ENCODE measurements at regions not wholly inside any gene's neighbourhood (a gene's known extent, or its start where the extent isn't known, plus 50 kb on each side); places are given as distances from the start of the nearest gene placed in this dataset.

- Histone ChIP-seq H3K36me3 (ENCODE audit: insufficient read depth, low read length) (no peaks in the 10 kb centered on the region), H3K4me3 (ENCODE audit: low read length, poor library complexity, severe bottlenecking) (no peak overlapping the region), H2AFZ (ENCODE audit: low read length) (no peak overlapping the region), H3F3A (ENCODE audit: low read depth) (no peaks in the 10 kb centered on the region), H3K4me2 (ENCODE audit: low read depth, low read length, poor library complexity, severe bottlenecking) (no peak overlapping the region), H3K9ac (ENCODE audit: low read depth, low read length, poor library complexity, severe bottlenecking) (no peak overlapping the region), H3K4me1 (ENCODE audit: insufficient read depth, low read length, poor library complexity, severe bottlenecking) (no peaks in the 10 kb centered on the region), H3K79me2 (ENCODE audit: insufficient read depth, low read length) (no peaks in the 10 kb centered on the region), H4K20me1 (ENCODE audit: insufficient read depth, low read length, poor library complexity, severe bottlenecking) (no peaks in the 10 kb centered on the region), H3K9me2 (replicated peaks; ENCODE audit: low read depth, low read length) (no peaks in the 10 kb centered on the region), H3K9me3 (ENCODE audit: insufficient read depth, low read depth, low read length) (no peaks in the 10 kb centered on the region; the same call in 1 of the 2 replicates), H3K27me3 (ENCODE audit: insufficient read depth, low read length, poor library complexity, severe bottlenecking) (no peaks in the 10 kb centered on the region)
- no peak for TF ChIP-seq CTCF (conservative IDR thresholded peaks at IDR 0.05; ENCODE audit: low read length)
- TF ChIP-seq EZH2phosphoT487 (IDR thresholded peaks at IDR 0.05; ENCODE audit: borderline replicate concordance) = no peak
These were observed 640.4 kb upstream of the FAM98A start for GRCh38 chr2:34239511-34239910.

- no peaks in the 10 kb centered on the region for H3K36me3 ChIP-seq (ENCODE audit: insufficient read depth, low read length)
- no peaks in the 10 kb centered on the region for H3K79me2 ChIP-seq (ENCODE audit: insufficient read depth, low read length)
- H3K4me1 ChIP-seq (ENCODE audit: insufficient read depth, low read length, poor library complexity, severe bottlenecking) = no peaks in the 10 kb centered on the region
- H3K4me3 ChIP-seq (ENCODE audit: low read length, poor library complexity, severe bottlenecking) = no peak overlapping the region
- no peaks in the 10 kb centered on the region for H4K20me1 ChIP-seq (ENCODE audit: insufficient read depth, low read length, poor library complexity, severe bottlenecking)
- H3F3A ChIP-seq (ENCODE audit: low read depth) = no peaks in the 10 kb centered on the region
- H3K9me3 ChIP-seq (ENCODE audit: insufficient read depth, low read depth, low read length) = no peaks in the 10 kb centered on the region; the same call in 1 of the 2 replicates
- no peak overlapping the region for H3K4me2 ChIP-seq (ENCODE audit: low read depth, low read length, poor library complexity, severe bottlenecking)
- H3K9ac ChIP-seq (ENCODE audit: low read depth, low read length, poor library complexity, severe bottlenecking) = no peak overlapping the region
- H2AFZ ChIP-seq (ENCODE audit: low read length) = no peak overlapping the region
- H3K27me3 ChIP-seq (ENCODE audit: insufficient read depth, low read length, poor library complexity, severe bottlenecking) = no peaks in the 10 kb centered on the region
- H3K9me2 ChIP-seq (replicated peaks; ENCODE audit: low read depth, low read length) = no peaks in the 10 kb centered on the region
- TF ChIP-seq CTCF (conservative IDR thresholded peaks at IDR 0.05; ENCODE audit: low read length) (no peak), EZH2phosphoT487 (IDR thresholded peaks at IDR 0.05; ENCODE audit: borderline replicate concordance) (no peak)
These were observed 635.7 kb upstream of the FAM98A start for GRCh38 chr2:34234823-34235222.

- Histone ChIP-seq H3K79me2 (ENCODE audit: insufficient read depth, low read length) (no peaks in the 10 kb centered on the region), H2AFZ (ENCODE audit: low read length) (no peak overlapping the region), H3K9ac (ENCODE audit: low read depth, low read length, poor library complexity, severe bottlenecking) (no peak overlapping the region), H3K9me2 (replicated peaks; ENCODE audit: low read depth, low read length) (no peaks in the 10 kb centered on the region), H3K36me3 (ENCODE audit: insufficient read depth, low read length) (no peaks in the 10 kb centered on the region), H4K20me1 (ENCODE audit: insufficient read depth, low read length, poor library complexity, severe bottlenecking) (no peaks in the 10 kb centered on the region), H3F3A (ENCODE audit: low read depth) (no peaks in the 10 kb centered on the region), H3K4me1 (ENCODE audit: insufficient read depth, low read length, poor library complexity, severe bottlenecking) (no peaks in the 10 kb centered on the region), H3K9me3 (ENCODE audit: insufficient read depth, low read depth, low read length) (no peaks in the 10 kb centered on the region), H3K4me2 (ENCODE audit: low read depth, low read length, poor library complexity, severe bottlenecking) (no peak overlapping the region), H3K4me3 (ENCODE audit: low read length, poor library complexity, severe bottlenecking) (no peak overlapping the region), H3K27me3 (ENCODE audit: insufficient read depth, low read length, poor library complexity, severe bottlenecking) (no peaks in the 10 kb centered on the region)
- TF ChIP-seq EZH2phosphoT487 (IDR thresholded peaks at IDR 0.05; ENCODE audit: borderline replicate concordance) = no peak
- no peak for TF ChIP-seq CTCF (conservative IDR thresholded peaks at IDR 0.05; ENCODE audit: low read length)
These were observed 630.9 kb upstream of the FAM98A start for GRCh38 chr2:34229998-34230397.
